Esophagus muscularis mucosa (tissue), 4 donors: ENCODE measurements at regions not wholly inside any gene's neighbourhood (a gene's known extent, or its start where the extent isn't known, plus 50 kb on each side); places are given as distances from the start of the nearest gene placed in this dataset.

Source experiments
- DNase-seq: peaks from one replicate; pipeline ENCODE4 v3.0.0-alpha.2; 2017; ENCODE audit errors: extremely low spot score
- H3K27ac ChIP-seq, 4 donors: fragments of 200-600 bp; sonication (generic); replicated peaks in 1 of 4; 1 replicate in 3 of 4; 2 replicates in 1 of 4; pipeline ENCODE4 v1.5.1; 2016 to 2019; ENCODE audit warnings: mild to moderate bottlenecking in 1 of 4
- H3K27me3 ChIP-seq, 4 donors: fragments of 200-600 bp; sonication (generic); one replicate each; pipeline versions ENCODE4 v1.5.1 to v1.6.0; 2016 to 2019
- H3K36me3 ChIP-seq, 4 donors: fragments of 200-600 bp; sonication (generic); one replicate each; pipeline ENCODE4 v1.5.1; 2016 to 2019
- H3K4me1 ChIP-seq, 4 donors: fragments of 200-600 bp; sonication (generic); one replicate each; pipeline ENCODE4 v1.5.1; 2016 to 2019
- H3K4me3 ChIP-seq, 4 donors: fragments of 200-600 bp; sonication (generic); 1 replicate in 2 of 4; 2 replicates in 2 of 4; pipeline ENCODE4 v1.5.1; 2016 to 2019; ENCODE audit warnings: mild to moderate bottlenecking in 4 of 4, moderate library complexity in 1 of 4
- H3K9me3 ChIP-seq, 4 donors: fragments of 200-600 bp; sonication (generic); 1 replicate in 3 of 4; 2 replicates in 1 of 4; pipeline ENCODE4 v1.5.1; 2016 to 2019
- EP300 ChIP-seq: sonication (generic); formaldehyde crosslinking; IDR thresholded peaks from one replicate; pipeline ENCODE4 v1.6.1; 2017; ENCODE audit warnings: antibody characterized with exemption
- POLR2A ChIP-seq: fragments of 450-650 bp; IDR thresholded peaks from one replicate; pipeline ENCODE4 v1.6.1; 2017; ENCODE audit warnings: antibody characterized with exemption, moderate library complexity, mild to moderate bottlenecking, low read depth
- POLR2AphosphoS5 ChIP-seq, 2 donors: sonication (generic); formaldehyde crosslinking; IDR thresholded peaks; one replicate each; pipeline ENCODE4 v1.6.1; 2017; ENCODE audit warnings: antibody characterized with exemption in 2 of 2
- WGBS: methylation state at CpG from one replicate; pipeline ENCODE4 v1.1.5; 2018; 5-methylcytosine and 5-hydroxymethylcytosine counted together
- intact Hi-C: fragments of 100-400 bp; cut with DNase I; formaldehyde crosslinking; loops from one replicate; pipeline ENCODE4 v1.15.1; 2023
- TF ChIP-seq, protein P1 (sequence below), 3 experiments: fragments of 200-600 bp in 2 of 3; fragments of 450-650 bp in 1 of 3; sonication (generic) in 2 of 3; IDR thresholded peaks; one replicate each; pipeline ENCODE4 v1.5.1; 2017 to 2019; ENCODE audit warnings: antibody characterized with exemption in 3 of 3, mild to moderate bottlenecking in 2 of 3, moderate library complexity in 1 of 3

DNA sequence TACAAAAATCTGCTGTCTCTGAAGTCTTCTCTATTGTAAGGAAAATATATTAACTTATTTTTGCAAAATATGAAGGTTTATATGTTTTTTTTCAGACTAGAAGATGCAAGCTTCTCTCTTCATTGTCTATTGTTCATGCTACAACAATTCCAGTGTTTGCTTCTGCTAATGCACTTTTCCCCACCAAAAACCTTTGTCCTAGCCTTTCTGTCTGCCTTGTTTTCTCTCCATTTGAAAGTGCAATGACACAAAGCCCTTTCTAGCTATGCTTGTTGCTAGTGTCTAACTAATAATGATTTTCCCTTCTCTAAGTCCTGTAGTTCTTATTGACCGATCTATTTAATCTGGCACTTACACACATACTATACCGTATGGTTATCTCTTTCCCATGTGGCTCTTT, 369.5 kb upstream of the CELF4 start:
- Histone ChIP-seq H3K27ac (no peak overlapping the region), H3K4me3 (no peak overlapping the region), H3K36me3 (no peaks in the 10 kb centered on the region), H3K4me1 (no peaks in the 10 kb centered on the region), H3K27me3 (no peaks in the 10 kb centered on the region), H3K9me3 (no peaks in the 10 kb centered on the region)
- 87% methylated on average over 2 of the region's 2 CpGs for WGBS
- TF ChIP-seq POLR2A (no peak), EP300 (no peak), POLR2AphosphoS5 (IDR thresholded peaks at IDR 0.05) (no peak)
- TF ChIP-seq, protein P1, sequence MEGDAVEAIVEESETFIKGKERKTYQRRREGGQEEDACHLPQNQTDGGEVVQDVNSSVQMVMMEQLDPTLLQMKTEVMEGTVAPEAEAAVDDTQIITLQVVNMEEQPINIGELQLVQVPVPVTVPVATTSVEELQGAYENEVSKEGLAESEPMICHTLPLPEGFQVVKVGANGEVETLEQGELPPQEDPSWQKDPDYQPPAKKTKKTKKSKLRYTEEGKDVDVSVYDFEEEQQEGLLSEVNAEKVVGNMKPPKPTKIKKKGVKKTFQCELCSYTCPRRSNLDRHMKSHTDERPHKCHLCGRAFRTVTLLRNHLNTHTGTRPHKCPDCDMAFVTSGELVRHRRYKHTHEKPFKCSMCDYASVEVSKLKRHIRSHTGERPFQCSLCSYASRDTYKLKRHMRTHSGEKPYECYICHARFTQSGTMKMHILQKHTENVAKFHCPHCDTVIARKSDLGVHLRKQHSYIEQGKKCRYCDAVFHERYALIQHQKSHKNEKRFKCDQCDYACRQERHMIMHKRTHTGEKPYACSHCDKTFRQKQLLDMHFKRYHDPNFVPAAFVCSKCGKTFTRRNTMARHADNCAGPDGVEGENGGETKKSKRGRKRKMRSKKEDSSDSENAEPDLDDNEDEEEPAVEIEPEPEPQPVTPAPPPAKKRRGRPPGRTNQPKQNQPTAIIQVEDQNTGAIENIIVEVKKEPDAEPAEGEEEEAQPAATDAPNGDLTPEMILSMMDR (IDR thresholded peaks at IDR 0.05): no peak
- intact Hi-C loops: no loop called here
- no peak for DNase-seq

DNA sequence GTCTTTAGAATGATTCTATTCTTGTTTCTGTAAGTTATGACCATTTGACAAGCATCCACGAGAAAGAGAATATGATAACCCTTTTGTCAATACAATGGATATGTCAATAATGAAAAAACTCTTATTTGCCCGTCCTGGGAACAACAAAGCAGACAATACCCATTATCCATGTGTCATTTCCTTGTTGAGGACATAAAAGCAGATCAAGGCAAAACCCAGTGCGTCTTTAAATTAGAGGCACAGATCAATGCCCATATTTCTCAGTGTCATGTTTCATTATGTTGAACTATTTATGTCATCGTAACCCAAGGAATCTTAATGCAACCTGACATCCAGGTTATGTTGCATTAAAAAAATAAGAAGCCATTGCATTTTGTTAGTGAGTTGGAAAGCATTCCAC, 365.0 kb upstream of the CELF4 start:
- no peaks in the 10 kb centered on the region for H3K27me3 ChIP-seq
- H3K36me3 ChIP-seq: no peaks in the 10 kb centered on the region
- TF ChIP-seq POLR2A: no peak
- TF ChIP-seq EP300: no peak
- TF ChIP-seq, protein P1 (IDR thresholded peaks at IDR 0.05): no peak
- TF ChIP-seq POLR2AphosphoS5 (IDR thresholded peaks at IDR 0.05): no peak
- H3K27ac ChIP-seq: no peak overlapping the region
- H3K4me3 ChIP-seq: no peak overlapping the region
- no peak for DNase-seq
- intact Hi-C loops: no loop called here
- no peaks in the 10 kb centered on the region for H3K9me3 ChIP-seq
- H3K4me1 ChIP-seq: no peaks in the 10 kb centered on the region
- 75% methylated on average over 4 of the region's 4 CpGs for WGBS

DNA sequence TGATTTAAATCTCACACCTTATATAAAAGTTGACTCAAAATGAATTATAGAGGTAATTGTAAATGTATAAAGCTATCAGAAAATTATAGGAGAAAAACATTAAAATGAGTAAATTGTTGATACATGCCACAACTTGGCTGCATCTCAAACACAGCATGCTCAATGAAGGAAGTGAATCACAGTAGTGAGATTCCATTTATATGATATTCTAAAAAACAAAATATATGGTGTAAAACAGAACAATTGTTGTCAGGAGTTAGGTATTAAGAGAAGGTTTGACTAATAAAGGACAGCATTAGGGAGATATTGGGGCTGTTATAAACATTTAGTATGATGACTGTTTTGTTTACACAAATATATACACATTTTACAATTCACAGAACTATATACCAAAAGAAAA, 356.6 kb upstream of the CELF4 start:
- Histone ChIP-seq H3K27ac (no peak overlapping the region), H3K9me3 (no peaks in the 10 kb centered on the region), H3K27me3 (no peaks in the 10 kb centered on the region), H3K4me1 (no peaks in the 10 kb centered on the region), H3K4me3 (no peak overlapping the region), H3K36me3 (no peaks in the 10 kb centered on the region)
- intact Hi-C loops: no loop called here
- DNase-seq: no peak
- TF ChIP-seq EP300 (no peak), POLR2A (no peak), POLR2AphosphoS5 (IDR thresholded peaks at IDR 0.05) (no peak)
- TF ChIP-seq, protein P1 (IDR thresholded peaks at IDR 0.05): no peak

DNA sequence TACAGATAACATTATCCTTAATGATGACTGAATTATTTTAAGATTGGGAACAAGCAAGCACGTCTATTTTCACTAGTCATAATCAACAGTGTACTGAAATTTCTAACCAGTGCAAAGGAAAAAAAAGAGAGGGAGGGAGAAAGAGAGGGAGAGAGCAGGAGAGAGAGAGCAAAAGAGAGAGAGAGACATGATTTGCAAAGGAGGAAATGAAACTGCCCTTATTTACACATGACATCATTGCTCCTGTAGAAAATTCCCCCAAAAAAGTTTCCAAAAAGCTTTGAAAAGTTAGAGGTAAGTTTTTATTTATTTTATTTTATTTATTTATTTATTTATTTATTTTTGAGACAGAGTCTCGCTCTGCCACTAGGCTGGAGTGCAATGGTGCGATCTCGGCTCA, 355.3 kb upstream of the CELF4 start:
- H3K36me3 ChIP-seq: no peaks in the 10 kb centered on the region
- WGBS: 86% methylated on average over 4 of the region's 4 CpGs
- DNase-seq: no peak
- H3K27ac ChIP-seq: no peak overlapping the region
- no peak overlapping the region for H3K4me3 ChIP-seq
- no peaks in the 10 kb centered on the region for H3K27me3 ChIP-seq
- H3K4me1 ChIP-seq: no peaks in the 10 kb centered on the region
- intact Hi-C loops: no loop called here
- TF ChIP-seq EP300 (no peak), POLR2AphosphoS5 (IDR thresholded peaks at IDR 0.05) (no peak), POLR2A (no peak)
- no peaks in the 10 kb centered on the region for H3K9me3 ChIP-seq

DNA sequence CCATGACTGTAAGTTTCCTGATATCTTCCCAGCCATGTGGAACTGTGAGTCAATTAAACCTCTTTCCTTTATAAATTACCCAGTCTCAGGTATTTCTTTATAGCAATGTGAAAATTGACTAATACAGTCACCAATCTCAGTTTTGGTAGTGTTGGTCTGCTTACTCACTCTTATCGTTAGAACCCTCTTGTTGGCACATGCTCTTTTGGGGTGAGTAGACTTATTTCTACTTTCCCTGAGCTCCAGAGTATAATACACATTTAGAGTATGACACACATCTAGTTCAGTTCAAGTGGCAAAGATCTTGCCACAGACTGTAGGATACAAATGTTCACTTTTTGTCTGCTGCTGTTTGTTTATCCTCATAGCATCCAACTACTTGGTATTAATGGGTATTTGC, 347.5 kb upstream of the CELF4 start:
- Histone ChIP-seq H3K27me3 (no peaks in the 10 kb centered on the region), H3K36me3 (no peaks in the 10 kb centered on the region), H3K4me1 (no peaks in the 10 kb centered on the region), H3K4me3 (no peak overlapping the region), H3K27ac (no peak overlapping the region), H3K9me3 (no peaks in the 10 kb centered on the region)
- TF ChIP-seq EP300 (no peak), POLR2A (no peak)
- intact Hi-C loops: no loop called here
- WGBS: 100% methylated on average over 1 of the region's 1 CpG
- no peak for DNase-seq

DNA sequence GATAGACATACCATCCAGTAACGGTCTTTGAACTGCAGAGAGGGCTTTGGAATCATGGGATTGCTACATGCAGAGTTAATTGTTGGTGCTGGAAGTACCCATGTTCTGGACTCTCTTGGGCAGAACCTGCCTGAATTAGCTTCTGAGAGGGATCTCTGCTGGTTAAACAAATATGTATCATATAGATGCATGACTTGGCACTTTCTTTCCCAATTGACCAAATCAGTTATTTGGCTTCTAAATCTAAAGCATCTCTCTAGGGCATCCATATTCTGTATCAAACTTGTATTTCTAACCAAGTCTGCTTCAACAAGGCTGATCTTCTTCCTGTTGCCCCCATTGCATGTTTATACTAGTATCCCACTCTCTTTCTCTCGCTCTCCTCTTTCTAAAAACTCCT, 336.7 kb upstream of the CELF4 start:
- H3K4me1 ChIP-seq: no peaks in the 10 kb centered on the region
- no peaks in the 10 kb centered on the region for H3K36me3 ChIP-seq
- intact Hi-C loops: no loop called here
- 89% methylated on average over 2 of the region's 2 CpGs for WGBS
- H3K27ac ChIP-seq: no peak overlapping the region
- no peak for TF ChIP-seq POLR2A
- TF ChIP-seq POLR2AphosphoS5 (IDR thresholded peaks at IDR 0.05): no peak
- TF ChIP-seq EP300: no peak
- TF ChIP-seq, protein P1 (IDR thresholded peaks at IDR 0.05): no peak
- H3K4me3 ChIP-seq: no peak overlapping the region
- no peaks in the 10 kb centered on the region for H3K9me3 ChIP-seq
- no peaks in the 10 kb centered on the region for H3K27me3 ChIP-seq
- no peak for DNase-seq
